GM23248 (cell line): ENCODE measurements at regions not wholly inside any gene's neighbourhood (a gene's known extent, or its start where the extent isn't known, plus 50 kb on each side); places are given as distances from the start of the nearest gene placed in this dataset.

Source experiments
- DNase-seq: peaks from one replicate; pipeline ENCODE4 v3.0.0-alpha.2; 2015
- H2AFZ ChIP-seq: fragments of 200-600 bp; sonication (generic); 2 replicates; pipeline ENCODE4 v1.6.1; 2016; ENCODE audit warnings: antibody characterized with exemption
- H3F3A ChIP-seq: fragments of 200-600 bp; sonication (generic); 2 replicates; pipeline ENCODE4 v1.6.1; 2016; ENCODE audit warnings: mild to moderate bottlenecking, antibody characterized with exemption, mixed run types; ENCODE audit not compliant: insufficient read depth
- H3K27ac ChIP-seq: fragments of 200-600 bp; sonication (generic); 2 replicates; pipeline ENCODE4 v1.5.1; 2016; ENCODE audit warnings: mild to moderate bottlenecking
- H3K27me3 ChIP-seq: fragments of 200-600 bp; sonication (generic); replicated peaks from 2 replicates; pipeline ENCODE4 v1.6.1; 2016; ENCODE audit warnings: mild to moderate bottlenecking; ENCODE audit not compliant: insufficient read depth
- H3K36me3 ChIP-seq: fragments of 200-600 bp; sonication (generic); 2 replicates; pipeline ENCODE4 v1.6.1; 2016; ENCODE audit warnings: low read depth, mild to moderate bottlenecking
- H3K4me1 ChIP-seq: fragments of 200-600 bp; sonication (generic); 2 replicates; pipeline ENCODE4 v1.6.1; 2016; ENCODE audit warnings: mild to moderate bottlenecking; ENCODE audit not compliant: insufficient read depth
- H3K4me2 ChIP-seq: fragments of 200-600 bp; sonication (generic); one replicate; pipeline ENCODE4 v1.6.1; 2016; ENCODE audit warnings: mild to moderate bottlenecking; ENCODE audit not compliant: unreplicated experiment
- H3K4me3 ChIP-seq: fragments of 200-600 bp; sonication (generic); 2 replicates; pipeline ENCODE4 v1.5.1; 2016; ENCODE audit warnings: mild to moderate bottlenecking
- H3K79me2 ChIP-seq: fragments of 200-600 bp; sonication (generic); 2 replicates; pipeline ENCODE4 v1.6.1; 2016; ENCODE audit warnings: mild to moderate bottlenecking; ENCODE audit not compliant: insufficient read depth
- H3K9ac ChIP-seq: fragments of 200-600 bp; sonication (generic); 2 replicates; pipeline ENCODE4 v1.6.1; 2016; ENCODE audit warnings: mild to moderate bottlenecking
- H3K9me2 ChIP-seq: fragments of 200-600 bp; sonication (generic); 2 replicates; pipeline ENCODE4 v1.6.1; 2016; ENCODE audit warnings: mixed run types, mild to moderate bottlenecking, moderate library complexity; ENCODE audit not compliant: insufficient read depth
- H3K9me3 ChIP-seq: fragments of 200-600 bp; sonication (generic); one replicate; pipeline ENCODE4 v1.6.1; 2017; ENCODE audit warnings: low read depth
- H4K20me1 ChIP-seq: fragments of 200-600 bp; sonication (generic); 2 replicates; pipeline ENCODE4 v1.6.0; 2016; ENCODE audit not compliant: insufficient read depth
- EZH2 ChIP-seq: fragments of 200-600 bp; sonication (generic); IDR thresholded peaks from 2 replicates; pipeline ENCODE4 v1.6.1; 2018; ENCODE audit warnings: antibody characterized with exemption, mild to moderate bottlenecking; ENCODE audit not compliant: insufficient read depth, poor library complexity, severe bottlenecking
- EZH2phosphoT487 ChIP-seq: fragments of 200-600 bp; sonication (generic); IDR thresholded peaks from 2 replicates; pipeline ENCODE4 v1.6.1; 2018; ENCODE audit warnings: antibody characterized with exemption, moderate library complexity, mild to moderate bottlenecking, low read depth; ENCODE audit not compliant: insufficient read depth
- WGBS, 2 experiments: methylation state at CpG; one replicate each; pipeline ENCODE4 v1.1.6; 2015 to 2017; ENCODE audit warnings: low lambda C conversion rate in 2 of 2, low coverage in 1 of 2; ENCODE audit errors: missing lambda C conversion rate in 2 of 2; 5-methylcytosine and 5-hydroxymethylcytosine counted together
- in situ Hi-C: fragments of 300-500 bp; cut with MboI; formaldehyde crosslinking; loops from 2 replicates; pipeline ENCODE4 v1.15.0; 2020

DNA sequence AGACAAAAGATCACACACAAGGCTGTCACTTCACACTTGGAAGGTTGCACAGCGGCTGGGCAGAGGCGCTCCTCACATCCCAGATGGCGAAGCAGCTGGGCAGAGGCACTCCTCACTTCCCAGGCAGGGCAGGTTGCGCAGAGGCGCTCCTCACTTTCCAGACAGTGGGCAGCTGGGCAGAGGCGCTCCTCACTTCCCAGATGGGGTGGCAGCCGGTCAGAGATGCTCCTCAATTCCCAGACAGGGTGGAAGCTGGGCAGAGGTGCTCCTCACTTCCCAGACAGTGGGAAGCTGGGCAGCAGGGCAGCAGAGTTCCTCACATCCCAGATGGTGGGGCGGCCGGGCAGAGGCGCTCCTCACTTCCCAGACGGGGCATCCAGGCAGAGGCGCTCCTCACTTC is 199.2 kb downstream of the RTL9 start:
- Histone ChIP-seq H3K9me2 (no peaks in the 10 kb centered on the region), H3K9me3 (no peaks in the 10 kb centered on the region), H3K27ac (no peak overlapping the region), H3K4me2 (no peak overlapping the region), H3K79me2 (no peaks in the 10 kb centered on the region), H2AFZ (no peak overlapping the region), H3F3A (no peaks in the 10 kb centered on the region; the same call in 1 of the 2 replicates), H3K27me3 (no peaks in the 10 kb centered on the region), H3K9ac (no peak overlapping the region), H3K4me3 (no peak overlapping the region), H3K36me3 (no peaks in the 10 kb centered on the region), H3K4me1 (no peaks in the 10 kb centered on the region), H4K20me1 (no peaks in the 10 kb centered on the region)
- 85 to 94% methylated on average over 5 to 7 of the region's 12 CpGs for WGBS, 2 experiments
- in situ Hi-C loops = no loop called here
- no peak for TF ChIP-seq EZH2phosphoT487
- no peak for TF ChIP-seq EZH2
- DNase-seq = no peak

DNA sequence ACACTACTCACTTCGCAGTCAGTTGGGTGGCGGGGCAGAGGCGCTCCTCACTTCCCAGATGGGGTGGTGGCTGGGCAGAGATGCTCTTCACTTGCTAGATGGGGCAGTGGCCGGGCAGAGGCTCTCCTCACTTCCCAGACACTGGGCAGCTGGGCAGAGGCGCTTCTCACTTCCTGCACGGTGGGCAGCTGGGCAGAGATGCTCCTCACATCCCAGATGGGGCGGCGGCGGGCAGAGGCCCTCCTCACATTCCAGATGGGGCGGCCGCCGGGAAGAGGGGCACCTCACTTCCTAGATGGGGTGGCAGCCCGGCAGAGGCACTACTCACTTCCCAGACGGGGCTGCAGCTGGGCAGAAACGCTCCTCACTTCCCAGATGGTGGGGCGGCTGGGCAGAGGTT is 199.8 kb downstream of the RTL9 start:
- in situ Hi-C loops = no loop called here

DNA sequence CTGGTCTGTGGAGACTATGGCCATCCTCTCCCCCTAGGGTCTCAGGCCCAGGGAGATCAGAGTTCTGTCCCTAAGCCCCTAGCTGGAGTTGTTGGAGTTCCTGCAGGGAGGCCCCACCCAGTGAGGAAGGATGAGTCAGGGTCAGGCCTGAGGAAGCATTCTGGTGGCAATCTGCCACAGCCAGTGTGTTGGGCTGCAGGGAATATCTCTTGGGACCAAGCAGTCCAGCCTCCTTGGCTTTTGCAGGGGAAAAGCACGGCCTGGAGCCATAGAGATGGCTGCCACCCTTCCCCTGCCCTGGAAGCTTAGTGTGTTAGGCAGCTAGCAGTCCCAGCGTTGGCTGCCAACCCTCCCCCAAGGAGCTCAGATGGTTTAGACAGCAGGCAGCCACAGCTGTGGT is 202.4 kb downstream of the RTL9 start:
- 0 out of 2 replicates have a peak, but pooled peaks cover 5% of the 10 kb centered on the region for H3K4me1 ChIP-seq
- no peak overlapping the region for H3K27ac ChIP-seq
- H3K9me3 ChIP-seq = no peaks in the 10 kb centered on the region
- no peaks in the 10 kb centered on the region for H3K79me2 ChIP-seq
- in situ Hi-C loops = no loop called here
- 13% methylated on average over 1 of the region's 2 CpGs; no CpG with 5 or more reads in 1 of the 2 experiments for WGBS, 2 experiments
- H3K27me3 ChIP-seq = no peaks in the 10 kb centered on the region
- H3K4me3 ChIP-seq = no peak overlapping the region
- no peaks in the 10 kb centered on the region; the same call in 1 of the 2 replicates for H3F3A ChIP-seq
- peak; percentile 70 for DNase-seq
- H3K9me2 ChIP-seq = no peaks in the 10 kb centered on the region
- no peaks in the 10 kb centered on the region for H3K36me3 ChIP-seq
- no peak overlapping the region for H3K4me2 ChIP-seq
- H2AFZ ChIP-seq = no peak overlapping the region
- H3K9ac ChIP-seq = no peak overlapping the region
- no peaks in the 10 kb centered on the region for H4K20me1 ChIP-seq
- TF ChIP-seq EZH2phosphoT487 (no peak), EZH2 (no peak)

More for the DNA sequence above, 199.8 kb downstream of the RTL9 start:
- Histone ChIP-seq H3K79me2 (no peaks in the 10 kb centered on the region), H3K27ac (no peak overlapping the region), H3K9me3 (no peaks in the 10 kb centered on the region), H3K9ac (no peak overlapping the region), H3K36me3 (no peaks in the 10 kb centered on the region), H3K4me2 (no peak overlapping the region), H3K9me2 (no peaks in the 10 kb centered on the region), H3K4me3 (no peak overlapping the region), H3K27me3 (no peaks in the 10 kb centered on the region), H2AFZ (no peak overlapping the region), H3F3A (no peaks in the 10 kb centered on the region; the same call in 1 of the 2 replicates), H4K20me1 (no peaks in the 10 kb centered on the region), H3K4me1 (0 out of 2 replicates have a peak, but pooled peaks cover 1% of the 10 kb centered on the region)
- WGBS, 2 experiments = 74 to 88% methylated on average over 3 to 10 of the region's 16 CpGs
- DNase-seq = no peak
- no peak for TF ChIP-seq EZH2phosphoT487
- TF ChIP-seq EZH2 = no peak

DNA sequence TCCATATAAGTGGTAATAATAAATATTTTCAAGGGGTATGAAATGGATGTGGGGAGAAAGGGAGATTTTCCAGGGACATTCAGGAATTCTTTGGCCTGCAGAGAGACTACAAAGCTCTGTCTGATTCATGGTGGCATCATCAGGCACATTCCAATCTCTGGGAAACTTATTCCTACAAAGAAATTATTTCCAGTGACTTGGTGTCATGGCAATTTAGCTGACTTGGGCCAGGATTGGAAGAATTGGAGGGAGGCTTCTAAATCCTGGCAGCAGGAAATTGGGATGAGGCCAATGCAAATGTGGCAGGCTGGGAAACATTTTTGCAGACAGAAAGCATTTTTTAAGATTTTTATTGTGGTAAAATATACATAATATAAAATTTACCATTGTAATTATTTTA is 204.6 kb downstream of the RTL9 start:
- H3F3A ChIP-seq = no peaks in the 10 kb centered on the region; the same call in 1 of the 2 replicates
- H3K27ac ChIP-seq = peak overlapping the region; percentile 8; the same call in 1 of the 2 replicates
- no peak overlapping the region for H2AFZ ChIP-seq
- H3K9ac ChIP-seq = no peak overlapping the region
- no peaks in the 10 kb centered on the region for H3K27me3 ChIP-seq
- DNase-seq = peak; percentile 66
- no peaks in the 10 kb centered on the region for H4K20me1 ChIP-seq
- no peak overlapping the region for H3K4me3 ChIP-seq
- no peaks in the 10 kb centered on the region for H3K36me3 ChIP-seq
- H3K79me2 ChIP-seq = no peaks in the 10 kb centered on the region
- TF ChIP-seq EZH2phosphoT487 = no peak
- TF ChIP-seq EZH2 = no peak
- in situ Hi-C loops = no loop called here
- no peak overlapping the region for H3K4me2 ChIP-seq
- H3K4me1 ChIP-seq = 0 out of 2 replicates have a peak, but pooled peaks cover 5% of the 10 kb centered on the region
- H3K9me2 ChIP-seq = no peaks in the 10 kb centered on the region
- no peaks in the 10 kb centered on the region for H3K9me3 ChIP-seq

DNA sequence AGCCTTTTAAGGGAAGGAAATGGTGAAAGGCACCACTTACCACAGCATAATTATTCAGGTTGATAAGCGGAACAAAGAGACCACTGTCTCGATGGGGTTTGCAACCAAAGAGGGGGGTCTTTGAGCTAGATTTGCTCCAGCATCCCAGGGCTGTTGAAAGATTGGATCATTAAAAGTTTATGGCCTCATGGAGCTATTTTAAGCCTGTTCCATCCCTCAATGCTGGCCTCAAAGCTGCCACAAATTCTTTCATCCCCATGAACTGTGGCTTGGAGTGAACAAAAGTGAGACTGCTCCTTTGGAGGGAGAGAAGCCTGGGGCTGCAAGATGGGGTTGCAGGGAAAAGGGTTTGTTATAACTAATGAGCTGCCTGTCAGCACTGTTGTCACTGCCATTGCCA is 209.8 kb downstream of the RTL9 start:
- Histone ChIP-seq H3K4me1 (0 out of 2 replicates have a peak, but pooled peaks cover 3% of the 10 kb centered on the region), H3F3A (no peaks in the 10 kb centered on the region), H3K9me2 (no peaks in the 10 kb centered on the region), H4K20me1 (no peaks in the 10 kb centered on the region), H3K27ac (no peak overlapping the region), H3K4me3 (no peak overlapping the region), H3K79me2 (no peaks in the 10 kb centered on the region), H3K36me3 (no peaks in the 10 kb centered on the region), H3K9ac (no peak overlapping the region), H3K27me3 (no peaks in the 10 kb centered on the region), H3K4me2 (no peak overlapping the region), H2AFZ (no peak overlapping the region), H3K9me3 (no peaks in the 10 kb centered on the region)
- WGBS, 2 experiments = 88 to 95% methylated on average over 2 of the region's 2 CpGs
- TF ChIP-seq EZH2 (no peak), EZH2phosphoT487 (no peak)
- no peak for DNase-seq
- in situ Hi-C loops = no loop called here
